ENCODE measurements at regions not wholly inside any gene's neighbourhood (a gene's known extent, or its start where the extent isn't known, plus 50 kb on each side); places are given as distances from the start of the nearest gene placed in this dataset.

GRCh38 chr20:24273251-24273650 is 196.2 kb upstream of the SYNDIG1 start:
- no peaks in the 10 kb centered on the region for H3K9me1 ChIP-seq (ENCODE audit: control insufficient read depth, insufficient read depth, low read length)
- no peaks in the 10 kb centered on the region for H3K4me1 ChIP-seq (replicated peaks in 1 of 2; ENCODE audit: control insufficient read depth in 2 of 2, insufficient read depth in 2 of 2, low read length in 2 of 2)
- no TSS peak for BruUV-seq (replicated peaks)
- intact Hi-C loops (cut with micrococcal nuclease): no loop called here
- TF ChIP-seq NFRKB (IDR thresholded peaks at IDR 0.05; ENCODE audit: low read depth): no peak
- no peak for TF ChIP-seq TRIM25 (IDR thresholded peaks at IDR 0.05; ENCODE audit: borderline replicate concordance)
- no peaks in the 10 kb centered on the region for H3K79me2 ChIP-seq (ENCODE audit: control insufficient read depth, insufficient read depth, low read length)
- H3K4me3 ChIP-seq: no peak overlapping the region
- H4K20me1 ChIP-seq (replicated peaks; ENCODE audit: control insufficient read depth, insufficient read depth, low read length): no peaks in the 10 kb centered on the region
- no peak for FAIRE-seq
- in situ Hi-C loops (cut with MboI): no loop called here
- ChIA-PET POLR2A (no interaction called here), CTCF (ENCODE audit: low intra/inter-chr PET ratio) (no interaction called here)
- H3K9me3 ChIP-seq (replicated peaks; ENCODE audit: control insufficient read depth, insufficient read depth, low read depth, low read length): no peaks in the 10 kb centered on the region
- H3K36me3 ChIP-seq (ENCODE audit: control insufficient read depth, insufficient read depth, low read length): no peaks in the 10 kb centered on the region
- H3K9ac ChIP-seq (ENCODE audit: insufficient read depth in 1 of 2, low read depth in 2 of 2, low read length in 2 of 2): no peak overlapping the region
- H3K4me2 ChIP-seq (ENCODE audit: insufficient read depth, low read length): no peak overlapping the region
- ATAC-seq: no peak
- DNase-seq (ENCODE audit: extremely low read depth in 1 of 4, low spot score in 3 of 4): no peak
- H3K27ac ChIP-seq (ENCODE audit: extremely low read depth, low read depth, low read length): no peak overlapping the region
- no peaks in the 10 kb centered on the region for H3K27me3 ChIP-seq (ENCODE audit: control insufficient read depth in 2 of 2, insufficient read depth in 2 of 2, low read length in 2 of 2)
- no peak overlapping the region for H2AFZ ChIP-seq (ENCODE audit: low read depth, low read length)

DNA sequence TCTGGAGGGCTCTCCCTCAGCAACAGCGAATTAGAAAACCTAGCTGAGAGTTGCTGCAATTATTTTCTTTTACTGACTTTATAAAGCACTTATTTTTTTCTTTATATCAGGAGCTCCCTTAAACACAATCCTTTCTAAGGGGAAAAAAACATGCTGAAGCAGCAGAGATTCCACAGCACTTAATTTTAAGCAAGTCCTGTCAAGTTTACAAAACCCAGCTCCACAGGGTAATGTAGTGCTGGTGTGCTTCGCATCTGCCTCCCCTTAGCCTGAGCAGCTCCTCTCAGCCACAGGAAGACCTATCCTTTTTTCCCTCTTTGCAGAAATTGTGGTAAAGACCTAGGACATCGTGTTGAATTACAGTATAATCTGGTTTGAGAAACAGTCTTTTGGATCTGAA is 208.1 kb upstream of the SYNDIG1 start:
- no peak overlapping the region for H2AFZ ChIP-seq (ENCODE audit: low read depth, low read length)
- BruUV-seq (replicated peaks): no TSS peak
- H3K4me1 ChIP-seq (replicated peaks in 1 of 2; ENCODE audit: control insufficient read depth in 2 of 2, insufficient read depth in 2 of 2, low read length in 2 of 2): no peaks in the 10 kb centered on the region
- no peaks in the 10 kb centered on the region for H3K9me1 ChIP-seq (ENCODE audit: control insufficient read depth, insufficient read depth, low read length)
- H3K4me3 ChIP-seq: no peak overlapping the region
- ChIA-PET POLR2A (interaction anchor here (0.6 to 1.0 kb wide), 2 partner anchors 18 kb away, joined by 3 read pairs; no protein-coding TSS in a partner anchor), CTCF (ENCODE audit: low intra/inter-chr PET ratio) (no interaction called here)
- H3K79me2 ChIP-seq (ENCODE audit: control insufficient read depth, insufficient read depth, low read length): no peaks in the 10 kb centered on the region
- DNase-seq (ENCODE audit: extremely low read depth in 1 of 4, low spot score in 3 of 4) (no peak), FAIRE-seq (no peak), ATAC-seq (no peak)
- no peak overlapping the region for H3K27ac ChIP-seq (ENCODE audit: extremely low read depth, low read depth, low read length)
- intact Hi-C loops (cut with micrococcal nuclease) (no loop called here), in situ Hi-C loops (cut with MboI) (no loop called here)
- H3K4me2 ChIP-seq (ENCODE audit: insufficient read depth, low read length): no peak overlapping the region
- H3K27me3 ChIP-seq (ENCODE audit: control insufficient read depth in 2 of 2, insufficient read depth in 2 of 2, low read length in 2 of 2): no peaks in the 10 kb centered on the region
- 0% methylated on average over 3 of the region's 3 CpGs for WGBS (ENCODE audit: insufficient coverage, low coverage, missing lambda C conversion rate)
- no peaks in the 10 kb centered on the region for H4K20me1 ChIP-seq (replicated peaks; ENCODE audit: control insufficient read depth, insufficient read depth, low read length)
- no peak overlapping the region for H3K9ac ChIP-seq (ENCODE audit: insufficient read depth in 1 of 2, low read depth in 2 of 2, low read length in 2 of 2)
- no peaks in the 10 kb centered on the region for H3K9me3 ChIP-seq (replicated peaks; ENCODE audit: control insufficient read depth, insufficient read depth, low read depth, low read length)
- H3K36me3 ChIP-seq (ENCODE audit: control insufficient read depth, insufficient read depth, low read length): no peaks in the 10 kb centered on the region
- TF ChIP-seq ZNF316 (IDR thresholded peaks at IDR 0.05) (no peak), ZNF780A (CRISPR knock-in tag; IDR thresholded peaks at IDR 0.05) (no peak), ZNF764 (CRISPR knock-in tag; IDR thresholded peaks at IDR 0.05; ENCODE audit: low read depth) (no peak), PHF8 (IDR thresholded peaks at IDR 0.05; ENCODE audit: borderline replicate concordance, low read length) (no peak), TAF9B (IDR thresholded peaks at IDR 0.05; ENCODE audit: partially characterized antibody) (no peak), ZKSCAN3 (CRISPR knock-in tag; IDR thresholded peaks at IDR 0.05) (no peak), PCBP2 (IDR thresholded peaks at IDR 0.05; ENCODE audit: low read depth, low read length, poor library complexity, severe bottlenecking) (no peak), FUS (optimal IDR thresholded peaks at IDR 0.05; ENCODE audit: low read depth, low read length) (no peak), ETV6 (IDR thresholded peaks at IDR 0.05; ENCODE audit: borderline replicate concordance in 1 of 2, low read depth in 2 of 2, low read length in 1 of 2) (no peak), ETV6 (CRISPR knock-in tag; IDR thresholded peaks at IDR 0.05; ENCODE audit: borderline replicate concordance) (no peak), HOXB6 (CRISPR knock-in tag; IDR thresholded peaks at IDR 0.05; ENCODE audit: borderline replicate concordance) (no peak), ZNF79 (CRISPR knock-in tag; IDR thresholded peaks at IDR 0.05; ENCODE audit: low read depth) (no peak), ZNF212 (CRISPR knock-in tag; IDR thresholded peaks at IDR 0.05) (no peak), KDM2B (CRISPR knock-in tag; IDR thresholded peaks at IDR 0.05) (no peak)
- TF ChIP-seq, protein P1, sequence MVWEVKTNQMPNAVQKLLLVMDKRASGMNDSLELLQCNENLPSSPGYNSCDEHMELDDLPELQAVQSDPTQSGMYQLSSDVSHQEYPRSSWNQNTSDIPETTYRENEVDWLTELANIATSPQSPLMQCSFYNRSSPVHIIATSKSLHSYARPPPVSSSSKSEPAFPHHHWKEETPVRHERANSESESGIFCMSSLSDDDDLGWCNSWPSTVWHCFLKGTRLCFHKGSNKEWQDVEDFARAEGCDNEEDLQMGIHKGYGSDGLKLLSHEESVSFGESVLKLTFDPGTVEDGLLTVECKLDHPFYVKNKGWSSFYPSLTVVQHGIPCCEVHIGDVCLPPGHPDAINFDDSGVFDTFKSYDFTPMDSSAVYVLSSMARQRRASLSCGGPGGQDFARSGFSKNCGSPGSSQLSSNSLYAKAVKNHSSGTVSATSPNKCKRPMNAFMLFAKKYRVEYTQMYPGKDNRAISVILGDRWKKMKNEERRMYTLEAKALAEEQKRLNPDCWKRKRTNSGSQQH (CRISPR knock-in tag; IDR thresholded peaks at IDR 0.05): no peak

All from K562 (cell line).